ENCODE measurements at regions not wholly inside any gene's neighbourhood (a gene's known extent, or its start where the extent isn't known, plus 50 kb on each side); places are given as distances from the start of the nearest gene placed in this dataset.

GRCh38 chr3:166489826-166490225 lies 652.6 kb upstream of the BCHE start:
- Histone ChIP-seq H3K36me3 (ENCODE audit: control insufficient read depth, low read length) (no peaks in the 10 kb centered on the region), H3K4me1 (ENCODE audit: control insufficient read depth, low read length) (no peaks in the 10 kb centered on the region), H3K4me2 (ENCODE audit: low read length) (no peak overlapping the region), H3K4me3 (ENCODE audit: low read length) (no peak overlapping the region), H4K20me1 (ENCODE audit: control insufficient read depth, insufficient read depth, low read depth, low read length) (no peaks in the 10 kb centered on the region), H3K27ac (ENCODE audit: low read depth, low read length) (no peak overlapping the region), H3K9me2 (replicated peaks; ENCODE audit: control insufficient read depth, low read length) (no peaks in the 10 kb centered on the region), H3F3A (ENCODE audit: control insufficient read depth, insufficient read depth) (no peaks in the 10 kb centered on the region), H3K79me2 (ENCODE audit: control insufficient read depth, low read length) (no peaks in the 10 kb centered on the region), H3K9me3 (ENCODE audit: control insufficient read depth, insufficient read depth, low read length) (no peaks in the 10 kb centered on the region), H3K27me3 (ENCODE audit: control insufficient read depth, low read length) (no peaks in the 10 kb centered on the region)
- no peak for TF ChIP-seq CTCF (IDR thresholded peaks at IDR 0.05; ENCODE audit: low read depth, low read length, poor library complexity, severe bottlenecking)
- no peak for TF ChIP-seq EZH2phosphoT487 (IDR thresholded peaks at IDR 0.05; ENCODE audit: borderline replicate concordance, low read length)

DNA sequence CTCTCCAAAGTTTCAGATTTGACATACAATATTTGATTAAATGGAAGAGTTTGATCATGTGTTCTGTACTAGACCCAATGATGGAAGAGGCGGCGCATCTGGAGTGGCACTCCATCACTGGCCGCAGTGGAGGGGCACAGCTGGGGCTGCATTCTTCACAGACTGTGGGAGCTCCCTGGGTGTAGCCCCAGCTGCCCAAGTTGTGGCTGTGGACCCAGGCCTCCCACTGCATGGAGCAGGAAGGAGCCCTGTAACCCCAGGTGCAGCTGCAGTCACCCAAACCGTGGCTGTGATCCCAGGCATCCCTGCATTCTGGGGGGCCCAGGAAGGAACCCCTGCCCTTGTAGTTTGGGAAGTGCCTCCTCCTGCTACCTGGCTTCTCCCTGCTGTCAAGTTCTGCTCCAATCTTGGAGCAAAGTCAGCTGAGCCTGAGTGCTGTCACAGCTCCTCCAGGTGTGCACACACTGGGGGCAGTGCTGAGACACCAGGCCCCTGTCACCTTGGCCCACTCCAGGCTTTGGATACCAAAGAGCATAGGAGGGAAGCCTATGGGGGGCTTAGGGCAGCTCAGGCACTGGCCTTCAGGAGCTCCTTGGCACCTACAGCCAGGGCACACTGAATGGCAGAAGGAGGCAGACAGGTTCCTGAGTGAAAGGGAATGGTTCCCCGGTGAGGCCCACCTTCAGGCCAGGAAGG lies 651.9 kb upstream of the BCHE start:
- no peaks in the 10 kb centered on the region for H3F3A ChIP-seq (ENCODE audit: control insufficient read depth, insufficient read depth)
- H4K20me1 ChIP-seq (ENCODE audit: control insufficient read depth, insufficient read depth, low read depth, low read length): no peaks in the 10 kb centered on the region
- H3K27me3 ChIP-seq (ENCODE audit: control insufficient read depth, low read length): no peaks in the 10 kb centered on the region
- H3K36me3 ChIP-seq (ENCODE audit: control insufficient read depth, low read length): no peaks in the 10 kb centered on the region
- no peak overlapping the region for H3K4me2 ChIP-seq (ENCODE audit: low read length)
- H3K79me2 ChIP-seq (ENCODE audit: control insufficient read depth, low read length): no peaks in the 10 kb centered on the region
- H3K9me2 ChIP-seq (replicated peaks; ENCODE audit: control insufficient read depth, low read length): no peaks in the 10 kb centered on the region
- no peaks in the 10 kb centered on the region for H3K9me3 ChIP-seq (ENCODE audit: control insufficient read depth, insufficient read depth, low read length)
- H3K27ac ChIP-seq (ENCODE audit: low read depth, low read length): no peak overlapping the region
- no peak overlapping the region for H3K4me3 ChIP-seq (ENCODE audit: low read length)
- TF ChIP-seq EZH2phosphoT487 (IDR thresholded peaks at IDR 0.05; ENCODE audit: borderline replicate concordance, low read length): no peak
- no peak for TF ChIP-seq CTCF (IDR thresholded peaks at IDR 0.05; ENCODE audit: low read depth, low read length, poor library complexity, severe bottlenecking)
- no peaks in the 10 kb centered on the region for H3K4me1 ChIP-seq (ENCODE audit: control insufficient read depth, low read length)

DNA sequence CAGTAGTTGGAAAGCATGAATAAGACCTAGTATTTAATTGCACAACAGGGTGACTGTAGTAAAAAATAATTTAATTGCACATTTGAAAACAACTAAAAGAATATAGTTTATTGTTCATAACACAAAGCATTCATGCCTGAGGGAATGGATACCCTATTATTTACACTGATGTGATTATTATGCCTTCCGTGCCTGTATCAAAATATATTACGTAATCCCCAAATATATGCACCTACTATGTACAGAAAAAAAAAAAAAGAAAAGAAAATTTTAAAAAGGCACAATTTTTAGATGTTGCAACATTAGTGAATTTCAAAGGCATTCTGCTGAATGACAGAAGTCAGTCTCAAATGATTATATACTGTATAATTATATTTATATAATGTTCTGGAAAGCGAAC lies 647.2 kb upstream of the BCHE start:
- H3K27me3 ChIP-seq (ENCODE audit: control insufficient read depth, low read length): no peaks in the 10 kb centered on the region
- no peaks in the 10 kb centered on the region for H3K4me1 ChIP-seq (ENCODE audit: control insufficient read depth, low read length)
- H3K27ac ChIP-seq (ENCODE audit: low read depth, low read length): no peak overlapping the region
- no peaks in the 10 kb centered on the region for H3K9me3 ChIP-seq (ENCODE audit: control insufficient read depth, insufficient read depth, low read length)
- no peak overlapping the region for H3K4me3 ChIP-seq (ENCODE audit: low read length)
- H3K36me3 ChIP-seq (ENCODE audit: control insufficient read depth, low read length): no peaks in the 10 kb centered on the region
- no peak overlapping the region for H3K4me2 ChIP-seq (ENCODE audit: low read length)
- H3K9me2 ChIP-seq (replicated peaks; ENCODE audit: control insufficient read depth, low read length): no peaks in the 10 kb centered on the region
- TF ChIP-seq CTCF (IDR thresholded peaks at IDR 0.05; ENCODE audit: low read depth, low read length, poor library complexity, severe bottlenecking): no peak
- TF ChIP-seq EZH2phosphoT487 (IDR thresholded peaks at IDR 0.05; ENCODE audit: borderline replicate concordance, low read length): no peak
- H3F3A ChIP-seq (ENCODE audit: control insufficient read depth, insufficient read depth): no peaks in the 10 kb centered on the region
- no peaks in the 10 kb centered on the region for H4K20me1 ChIP-seq (ENCODE audit: control insufficient read depth, insufficient read depth, low read depth, low read length)
- H3K79me2 ChIP-seq (ENCODE audit: control insufficient read depth, low read length): no peaks in the 10 kb centered on the region
